ENCODE measurements at regions not wholly inside any gene's neighbourhood (a gene's known extent, or its start where the extent isn't known, plus 50 kb on each side); places are given as distances from the start of the nearest gene placed in this dataset.
"Not testable (repeated sequence)": the region's sequence is repeated elsewhere in the genome, so short reads cannot be mapped to it uniquely, and the experiment has no call there.

DNA sequence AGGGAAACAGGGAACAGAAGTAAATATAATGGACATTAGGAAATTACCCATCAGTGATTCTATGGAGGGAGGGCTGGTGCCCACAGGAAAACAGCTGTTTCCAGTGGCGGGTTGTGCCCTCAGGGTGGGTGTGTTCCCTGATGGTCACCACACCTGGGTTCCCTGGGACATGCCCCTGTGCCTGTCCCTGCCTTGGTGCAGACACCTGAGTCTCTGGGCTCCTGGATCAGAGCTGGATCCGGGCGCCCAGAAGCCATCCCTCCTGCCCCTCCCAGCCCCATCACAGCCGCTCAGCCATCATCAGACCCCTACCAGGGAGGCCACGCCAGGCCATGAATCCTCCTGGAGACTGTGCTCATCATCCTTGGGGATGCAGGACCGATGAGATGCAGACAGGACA lies 307.2 kb upstream of the SFSWAP start:
- TF ChIP-seq, protein P1, sequence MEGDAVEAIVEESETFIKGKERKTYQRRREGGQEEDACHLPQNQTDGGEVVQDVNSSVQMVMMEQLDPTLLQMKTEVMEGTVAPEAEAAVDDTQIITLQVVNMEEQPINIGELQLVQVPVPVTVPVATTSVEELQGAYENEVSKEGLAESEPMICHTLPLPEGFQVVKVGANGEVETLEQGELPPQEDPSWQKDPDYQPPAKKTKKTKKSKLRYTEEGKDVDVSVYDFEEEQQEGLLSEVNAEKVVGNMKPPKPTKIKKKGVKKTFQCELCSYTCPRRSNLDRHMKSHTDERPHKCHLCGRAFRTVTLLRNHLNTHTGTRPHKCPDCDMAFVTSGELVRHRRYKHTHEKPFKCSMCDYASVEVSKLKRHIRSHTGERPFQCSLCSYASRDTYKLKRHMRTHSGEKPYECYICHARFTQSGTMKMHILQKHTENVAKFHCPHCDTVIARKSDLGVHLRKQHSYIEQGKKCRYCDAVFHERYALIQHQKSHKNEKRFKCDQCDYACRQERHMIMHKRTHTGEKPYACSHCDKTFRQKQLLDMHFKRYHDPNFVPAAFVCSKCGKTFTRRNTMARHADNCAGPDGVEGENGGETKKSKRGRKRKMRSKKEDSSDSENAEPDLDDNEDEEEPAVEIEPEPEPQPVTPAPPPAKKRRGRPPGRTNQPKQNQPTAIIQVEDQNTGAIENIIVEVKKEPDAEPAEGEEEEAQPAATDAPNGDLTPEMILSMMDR (IDR thresholded peaks at IDR 0.05; ENCODE audit: insufficient read depth, low read length, poor library complexity, severe bottlenecking) = no peak
- no peak for DNase-seq (ENCODE audit: low read depth)
- Histone ChIP-seq H3K4me3 (ENCODE audit: low read depth, low read length) (no peak overlapping the region), H3K27me3 (ENCODE audit: control insufficient read depth, insufficient read depth, low read length) (no peaks in the 10 kb centered on the region), H3K36me3 (ENCODE audit: control insufficient read depth, insufficient read depth, low read length) (no peaks in the 10 kb centered on the region)

DNA sequence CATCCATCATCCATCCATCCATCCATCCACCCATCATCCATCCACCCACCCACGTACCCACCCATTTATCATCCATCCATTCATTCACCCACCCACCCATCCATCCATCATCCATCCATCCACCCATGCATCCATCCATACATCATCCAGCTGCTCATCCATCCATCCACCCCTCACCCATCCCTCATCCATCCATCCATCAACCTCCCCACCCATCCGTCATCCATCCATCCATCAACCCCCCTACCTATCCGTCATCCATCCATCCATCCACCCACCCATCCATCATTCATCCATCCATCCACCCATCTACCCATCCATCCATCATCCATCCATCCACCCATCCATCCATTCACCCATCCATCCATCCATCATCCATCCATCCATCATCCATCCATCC lies 306.2 kb upstream of the SFSWAP start:
- Histone ChIP-seq H3K27me3 (ENCODE audit: control insufficient read depth, insufficient read depth, low read length) (no peaks in the 10 kb centered on the region), H3K36me3 (ENCODE audit: control insufficient read depth, insufficient read depth, low read length) (no peaks in the 10 kb centered on the region), H3K4me3 (ENCODE audit: low read depth, low read length) (no peak overlapping the region)
- DNase-seq (ENCODE audit: low read depth) = no peak
- TF ChIP-seq, protein P1 (IDR thresholded peaks at IDR 0.05; ENCODE audit: insufficient read depth, low read length, poor library complexity, severe bottlenecking) = no peak

DNA sequence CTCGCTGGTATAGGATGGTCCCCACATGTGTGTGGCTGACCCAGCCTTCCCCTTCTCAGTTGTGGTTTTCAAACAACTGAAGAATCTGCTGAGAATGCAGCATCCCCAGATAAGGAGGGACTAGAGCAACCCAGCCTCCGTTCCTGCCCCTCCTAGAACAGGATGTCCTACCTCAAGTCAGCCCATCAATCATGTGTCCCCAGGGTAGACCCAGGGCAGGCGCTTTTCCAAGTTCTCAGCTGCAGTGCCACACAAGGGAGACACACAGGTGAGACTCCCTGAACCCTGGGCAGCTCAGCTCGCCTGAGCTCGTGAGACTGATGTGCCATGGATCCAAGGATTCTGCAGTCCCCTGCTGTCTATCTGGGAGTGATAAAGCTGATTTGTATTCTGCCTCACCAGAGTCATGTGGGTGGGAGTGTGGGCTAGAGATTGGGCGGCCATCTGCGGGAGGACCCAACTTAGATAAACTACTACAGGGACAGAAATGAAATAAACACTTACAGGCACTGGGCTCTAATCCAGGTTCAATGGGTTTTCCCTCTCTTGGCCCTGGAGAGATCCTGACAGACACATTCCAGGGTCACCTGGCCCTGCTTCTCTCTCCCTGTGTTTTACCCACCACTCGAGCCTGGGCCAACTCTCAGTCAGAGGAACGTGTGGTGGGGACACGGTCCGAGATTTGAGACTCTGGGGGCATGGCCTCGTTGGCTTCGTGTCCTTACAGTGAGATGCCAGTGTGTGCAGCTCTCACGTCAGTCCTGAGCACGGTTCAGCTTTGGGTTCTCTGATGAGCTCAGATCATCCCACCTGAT lies 303.5 kb upstream of the SFSWAP start:
- TF ChIP-seq, protein P1 (IDR thresholded peaks at IDR 0.05; ENCODE audit: insufficient read depth, low read length, poor library complexity, severe bottlenecking) = no peak
- no peak overlapping the region for H3K4me3 ChIP-seq (ENCODE audit: low read depth, low read length)
- no peak for DNase-seq (ENCODE audit: low read depth)
- no peaks in the 10 kb centered on the region for H3K36me3 ChIP-seq (ENCODE audit: control insufficient read depth, insufficient read depth, low read length)
- no peaks in the 10 kb centered on the region for H3K27me3 ChIP-seq (ENCODE audit: control insufficient read depth, insufficient read depth, low read length)

DNA sequence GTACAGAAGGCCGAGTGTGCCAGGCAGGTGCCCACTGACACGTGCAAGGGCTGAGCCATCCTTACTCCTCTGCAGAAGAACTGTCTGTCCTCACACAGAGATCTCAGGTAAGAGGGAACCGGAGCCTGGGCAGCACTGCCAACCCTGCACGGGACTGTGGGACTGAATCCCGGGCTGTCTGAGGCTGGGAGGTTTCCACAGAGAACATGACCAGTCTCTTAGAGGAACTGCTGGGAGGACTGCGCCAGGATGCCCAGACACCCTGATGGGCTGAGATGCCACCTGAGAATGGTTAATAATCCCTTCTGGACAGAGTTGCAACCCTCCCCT lies 302.9 kb upstream of the SFSWAP start:
- no peaks in the 10 kb centered on the region for H3K27me3 ChIP-seq (ENCODE audit: control insufficient read depth, insufficient read depth, low read length)
- H3K36me3 ChIP-seq (ENCODE audit: control insufficient read depth, insufficient read depth, low read length) = no peaks in the 10 kb centered on the region
- TF ChIP-seq, protein P1 (IDR thresholded peaks at IDR 0.05; ENCODE audit: insufficient read depth, low read length, poor library complexity, severe bottlenecking) = no peak
- DNase-seq (ENCODE audit: low read depth) = no peak
- H3K4me3 ChIP-seq (ENCODE audit: low read depth, low read length) = no peak overlapping the region

DNA sequence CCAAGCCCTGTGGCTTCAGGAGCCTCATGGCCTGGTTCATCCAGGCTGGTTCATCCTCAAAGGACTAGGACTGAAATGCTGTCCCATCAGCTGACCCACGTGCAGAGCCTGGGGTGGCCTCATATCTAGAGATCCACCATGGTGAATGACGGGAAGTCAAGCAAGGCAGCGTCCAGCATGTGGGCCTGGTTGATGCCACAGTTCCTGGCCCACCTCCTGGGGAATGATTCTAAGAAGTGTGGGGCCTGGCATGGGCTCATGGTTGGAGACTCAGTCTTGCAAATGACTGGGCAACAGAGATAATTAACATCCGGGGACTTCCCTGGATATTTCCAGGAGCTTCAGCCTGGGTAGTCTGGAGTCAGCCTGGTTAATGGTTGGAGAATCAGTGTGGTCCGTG lies 302.4 kb upstream of the SFSWAP start:
- H3K4me3 ChIP-seq (ENCODE audit: low read depth, low read length) = no peak overlapping the region
- H3K36me3 ChIP-seq (ENCODE audit: control insufficient read depth, insufficient read depth, low read length) = no peaks in the 10 kb centered on the region
- TF ChIP-seq, protein P1 (IDR thresholded peaks at IDR 0.05; ENCODE audit: insufficient read depth, low read length, poor library complexity, severe bottlenecking) = no peak
- H3K27me3 ChIP-seq (ENCODE audit: control insufficient read depth, insufficient read depth, low read length) = no peaks in the 10 kb centered on the region
- no peak for DNase-seq (ENCODE audit: low read depth)

DNA sequence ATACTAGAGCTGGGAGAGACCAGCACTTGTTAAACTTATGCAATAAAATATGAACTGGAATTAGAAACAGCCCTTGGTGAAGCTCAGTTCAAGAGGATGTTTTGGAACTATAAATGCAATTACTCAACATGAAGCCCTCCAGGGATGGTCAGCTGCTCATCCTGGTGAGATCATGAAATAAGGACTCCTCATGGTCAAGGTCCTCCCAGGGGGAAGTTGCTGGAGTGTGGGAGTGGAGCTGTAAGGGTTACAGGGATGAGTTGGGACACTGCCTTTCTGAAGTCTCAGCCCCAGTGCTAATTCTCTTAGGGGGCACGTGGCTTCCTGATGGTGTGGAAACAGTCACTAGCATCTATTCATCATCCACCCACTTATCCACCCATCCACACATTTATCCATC lies 301.7 kb upstream of the SFSWAP start:
- no peak for DNase-seq (ENCODE audit: low read depth)
- Histone ChIP-seq H3K4me3 (ENCODE audit: low read depth, low read length) (no peak overlapping the region), H3K36me3 (ENCODE audit: control insufficient read depth, insufficient read depth, low read length) (no peaks in the 10 kb centered on the region), H3K27me3 (ENCODE audit: control insufficient read depth, insufficient read depth, low read length) (no peaks in the 10 kb centered on the region)
- TF ChIP-seq, protein P1 (IDR thresholded peaks at IDR 0.05; ENCODE audit: insufficient read depth, low read length, poor library complexity, severe bottlenecking) = no peak

DNA sequence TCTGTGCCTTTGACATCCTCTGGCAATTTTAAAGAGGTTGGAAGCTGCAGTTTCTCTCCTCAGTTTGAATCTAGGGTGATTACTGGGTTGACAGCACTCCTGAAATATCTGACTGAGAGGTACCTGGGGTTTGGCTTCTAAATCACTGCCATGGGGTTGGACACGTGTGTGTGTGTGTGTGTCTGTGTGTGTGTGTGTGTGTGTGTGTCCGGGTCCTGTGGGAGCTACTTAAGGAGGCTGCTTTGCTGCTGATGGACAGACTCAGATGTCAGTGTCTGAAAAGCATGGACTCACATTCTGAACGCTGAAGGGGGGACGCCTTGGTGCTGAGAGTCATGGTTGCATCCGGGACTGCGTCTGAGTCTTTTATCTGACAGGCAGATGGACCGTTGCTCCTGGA lies 299.1 kb upstream of the SFSWAP start:
- H3K36me3 ChIP-seq (ENCODE audit: control insufficient read depth, insufficient read depth, low read length); H3K4me3 ChIP-seq (ENCODE audit: low read depth, low read length); H3K27me3 ChIP-seq (ENCODE audit: control insufficient read depth, insufficient read depth, low read length); DNase-seq (ENCODE audit: low read depth): not testable (repeated sequence)
